HG02678 (cell line): ENCODE measurements at regions not wholly inside any gene's neighbourhood (a gene's known extent, or its start where the extent isn't known, plus 50 kb on each side); places are given as distances from the start of the nearest gene placed in this dataset.

Experiments
- ATAC-seq: cut with Tn5 transposase; IDR thresholded peaks from one replicate; pipeline ENCODE4 v1.9.1; 2021; ENCODE audit warnings: mild to moderate bottlenecking, moderate library complexity; ENCODE audit not compliant: unreplicated experiment

- no peak for ATAC-seq
Observed at GRCh38 chr9:126017758-126018157, 270.6 kb downstream of the PBX3 start.

- no peak for ATAC-seq
Observed at GRCh38 chr9:126020836-126021235, 273.7 kb downstream of the PBX3 start.

- no peak for ATAC-seq
Observed at GRCh38 chr9:126023962-126024361, 276.8 kb downstream of the PBX3 start.

- ATAC-seq: no peak
Observed at GRCh38 chr9:126024581-126025230, 277.5 kb downstream of the PBX3 start.

GRCh38 chr9:126025991-126026390, 278.8 kb downstream of the PBX3 start:
- ATAC-seq: no peak

GRCh38 chr9:126027566-126027965, 280.4 kb downstream of the PBX3 start:
- ATAC-seq: no peak

- no peak for ATAC-seq
Observed at GRCh38 chr9:126028746-126029145, 281.6 kb downstream of the PBX3 start.

- no peak for ATAC-seq
Observed at GRCh38 chr9:126030716-126031115, 283.5 kb downstream of the PBX3 start.

- ATAC-seq: no peak
Observed at GRCh38 chr9:126031116-126031515, 283.9 kb downstream of the PBX3 start.

GRCh38 chr9:126032135-126032534, 285.0 kb downstream of the PBX3 start:
- ATAC-seq: no peak

GRCh38 chr9:126033318-126033717, 286.1 kb downstream of the PBX3 start:
- no peak for ATAC-seq

- no peak for ATAC-seq
Observed at GRCh38 chr9:126033956-126034355, 286.8 kb downstream of the PBX3 start.

GRCh38 chr9:126036881-126037291, 289.7 kb downstream of the PBX3 start:
- no peak for ATAC-seq

- ATAC-seq: no peak
Observed at GRCh38 chr9:126038790-126039189, 287.8 kb upstream of the MVB12B start.

- ATAC-seq: no peak
Observed at GRCh38 chr9:126043681-126044080, 282.9 kb upstream of the MVB12B start.

GRCh38 chr9:126049088-126049487, 277.5 kb upstream of the MVB12B start:
- no peak for ATAC-seq

- ATAC-seq: no peak
Observed at GRCh38 chr9:126049896-126050604, 276.6 kb upstream of the MVB12B start.

- no peak for ATAC-seq
Observed at GRCh38 chr9:126050605-126050990, 276.0 kb upstream of the MVB12B start.

GRCh38 chr9:126051446-126052130, 275.0 kb upstream of the MVB12B start:
- ATAC-seq: no peak

GRCh38 chr9:126052791-126053190, 273.8 kb upstream of the MVB12B start:
- ATAC-seq: no peak

GRCh38 chr9:126053913-126054312, 272.7 kb upstream of the MVB12B start:
- ATAC-seq: no peak

GRCh38 chr9:126055381-126055985, 271.1 kb upstream of the MVB12B start:
- ATAC-seq: no peak
